H1 (cell line): ENCODE measurements at regions not wholly inside any gene's neighbourhood (a gene's known extent, or its start where the extent isn't known, plus 50 kb on each side); places are given as distances from the start of the nearest gene placed in this dataset.

Experiments used
- CBX5 ChIP-seq: fragments of 300-800, 300-1000 bp; sonication (generic); IDR thresholded peaks from 2 replicates; pipeline ENCODE4 v1.7.1; 2016; ENCODE audit warnings: antibody characterized with exemption, low read length, low read depth
- RAD21 ChIP-seq, 2 experiments: IDR thresholded peaks in 1 of 2; conservative IDR thresholded peaks in 1 of 2; 2 replicates each; pipeline ENCODE4 v1.6.1; 2011; ENCODE audit warnings: low read depth in 2 of 2, low read length in 2 of 2, improper control_type of control experiment in 1 of 2, inconsistent platforms in 1 of 2, mild to moderate bottlenecking in 1 of 2, moderate library complexity in 1 of 2
- RBBP5 ChIP-seq: IDR thresholded peaks from 2 replicates; pipeline ENCODE4 v1.7.1; 2012; ENCODE audit warnings: low read depth, mild to moderate bottlenecking, inconsistent platforms, low read length, moderate library complexity, borderline replicate concordance
- SIN3A ChIP-seq, 2 experiments: IDR thresholded peaks in 1 of 2; conservative IDR thresholded peaks in 1 of 2; 2 replicates each; pipeline ENCODE4 v1.6.1; 2011 to 2012; ENCODE audit warnings: low read length in 2 of 2, improper control_type of control experiment in 1 of 2, low read depth in 1 of 2, mild to moderate bottlenecking in 1 of 2
- TAF1 ChIP-seq: IDR thresholded peaks from 2 replicates; pipeline ENCODE4 v1.6.1; 2011; ENCODE audit warnings: mild to moderate bottlenecking, low read depth, low read length
- TF ChIP-seq, protein P1 (sequence below): IDR thresholded peaks from 2 replicates; pipeline ENCODE4 v1.6.1; 2012; ENCODE audit warnings: inconsistent platforms

GRCh38 chr12:108004319-108004718 is 124.8 kb upstream of the WSCD2 start (continued):
- TF ChIP-seq RBBP5 (no peak), SIN3A (conservative IDR thresholded peaks at IDR 0.05 in 1 of 2, IDR thresholded peaks at IDR 0.05 in 1 of 2; ENCODE audit: low read depth in 1 of 2, low read length in 2 of 2) (0 out of 4 replicates have a peak, but pooled peaks of 1 of the 2 experiments have one; percentile 22), TAF1 (no peak), RAD21 (IDR thresholded peaks at IDR 0.05 in 1 of 2, conservative IDR thresholded peaks at IDR 0.05 in 1 of 2; ENCODE audit: low read depth in 2 of 2, low read length in 2 of 2) (no peak), CBX5 (no peak)
- TF ChIP-seq, protein P1, sequence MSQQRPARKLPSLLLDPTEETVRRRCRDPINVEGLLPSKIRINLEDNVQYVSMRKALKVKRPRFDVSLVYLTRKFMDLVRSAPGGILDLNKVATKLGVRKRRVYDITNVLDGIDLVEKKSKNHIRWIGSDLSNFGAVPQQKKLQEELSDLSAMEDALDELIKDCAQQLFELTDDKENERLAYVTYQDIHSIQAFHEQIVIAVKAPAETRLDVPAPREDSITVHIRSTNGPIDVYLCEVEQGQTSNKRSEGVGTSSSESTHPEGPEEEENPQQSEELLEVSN: no peak
